ENCODE measurements at regions not wholly inside any gene's neighbourhood (a gene's known extent, or its start where the extent isn't known, plus 50 kb on each side); places are given as distances from the start of the nearest gene placed in this dataset.

DNA sequence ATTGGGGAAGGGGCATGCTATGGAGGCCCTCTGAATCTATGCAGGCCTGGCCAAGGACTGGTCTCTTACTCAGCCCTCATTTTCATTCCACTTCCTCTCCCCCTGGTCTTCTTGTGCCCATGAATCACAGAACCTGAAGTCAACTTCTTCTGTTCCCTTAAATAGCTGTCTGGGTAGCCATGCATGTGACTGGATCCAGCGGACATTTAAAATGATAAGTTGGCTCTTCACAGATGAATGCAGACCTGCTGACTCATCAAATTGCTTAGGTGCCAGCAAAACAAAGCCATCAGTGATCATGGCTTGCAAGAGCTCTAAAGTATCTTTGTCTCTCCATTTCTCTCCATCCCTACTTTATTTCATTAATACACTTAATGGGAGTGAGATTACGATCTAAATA lies 90.1 kb upstream of the CADPS start:
- CTCF ChIA-PET, result no interaction called here
- POLR2A ChIA-PET (ENCODE audit: low non-redundant PET), result no interaction called here
- TF ChIP-seq, protein P1, sequence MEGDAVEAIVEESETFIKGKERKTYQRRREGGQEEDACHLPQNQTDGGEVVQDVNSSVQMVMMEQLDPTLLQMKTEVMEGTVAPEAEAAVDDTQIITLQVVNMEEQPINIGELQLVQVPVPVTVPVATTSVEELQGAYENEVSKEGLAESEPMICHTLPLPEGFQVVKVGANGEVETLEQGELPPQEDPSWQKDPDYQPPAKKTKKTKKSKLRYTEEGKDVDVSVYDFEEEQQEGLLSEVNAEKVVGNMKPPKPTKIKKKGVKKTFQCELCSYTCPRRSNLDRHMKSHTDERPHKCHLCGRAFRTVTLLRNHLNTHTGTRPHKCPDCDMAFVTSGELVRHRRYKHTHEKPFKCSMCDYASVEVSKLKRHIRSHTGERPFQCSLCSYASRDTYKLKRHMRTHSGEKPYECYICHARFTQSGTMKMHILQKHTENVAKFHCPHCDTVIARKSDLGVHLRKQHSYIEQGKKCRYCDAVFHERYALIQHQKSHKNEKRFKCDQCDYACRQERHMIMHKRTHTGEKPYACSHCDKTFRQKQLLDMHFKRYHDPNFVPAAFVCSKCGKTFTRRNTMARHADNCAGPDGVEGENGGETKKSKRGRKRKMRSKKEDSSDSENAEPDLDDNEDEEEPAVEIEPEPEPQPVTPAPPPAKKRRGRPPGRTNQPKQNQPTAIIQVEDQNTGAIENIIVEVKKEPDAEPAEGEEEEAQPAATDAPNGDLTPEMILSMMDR (conservative IDR thresholded peaks at IDR 0.05; ENCODE audit: low read depth), result no peak
- no peak overlapping the region for H3K27ac ChIP-seq
- no peak for DNase-seq (ENCODE audit: low spot score)

DNA sequence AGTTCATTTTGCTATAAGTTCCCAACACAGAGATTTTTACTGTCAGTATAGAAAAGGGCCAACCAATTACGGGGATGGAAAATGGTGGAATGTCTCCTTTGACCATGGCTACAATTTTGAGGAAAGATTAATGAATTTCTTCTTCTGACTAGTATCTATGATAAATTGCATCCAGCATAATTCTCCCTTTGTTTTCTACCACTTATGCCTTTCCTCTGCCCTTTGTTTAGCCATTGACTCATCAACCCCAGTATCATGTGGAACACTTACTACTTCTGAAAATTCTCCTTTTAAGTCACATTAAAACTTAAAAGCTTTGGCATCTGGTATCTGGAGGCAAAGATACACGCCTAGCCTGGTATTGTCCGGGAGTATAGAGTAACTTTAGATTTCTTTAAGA lies 92.9 kb upstream of the CADPS start:
- ChIA-PET POLR2A (ENCODE audit: low non-redundant PET) (no interaction called here), CTCF (no interaction called here)
- no peak for DNase-seq (ENCODE audit: low spot score)
- no peak overlapping the region for H3K27ac ChIP-seq
- TF ChIP-seq, protein P1 (conservative IDR thresholded peaks at IDR 0.05; ENCODE audit: low read depth), result no peak

DNA sequence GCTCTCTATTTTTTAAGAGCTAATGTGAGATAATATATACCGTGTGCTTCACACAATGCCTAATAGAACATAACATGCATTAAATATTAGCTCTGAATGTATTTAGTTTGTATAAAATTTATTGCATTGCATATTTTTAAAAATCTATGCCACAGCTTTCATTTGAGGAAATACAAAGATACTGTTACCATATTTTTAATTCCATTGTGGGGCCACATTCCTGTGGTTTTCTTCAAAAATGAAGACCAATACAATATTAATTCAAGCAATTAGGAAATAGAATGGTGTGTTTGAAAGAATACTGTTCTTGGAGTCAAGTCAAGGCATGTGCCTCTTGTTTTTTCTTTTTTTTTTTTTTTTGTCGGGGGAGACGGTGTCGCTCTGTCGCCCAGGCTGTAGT lies 95.4 kb upstream of the CADPS start:
- POLR2A ChIA-PET (ENCODE audit: low non-redundant PET), result no interaction called here
- CTCF ChIA-PET, result no interaction called here
- DNase-seq (ENCODE audit: low spot score), result no peak
- TF ChIP-seq, protein P1 (conservative IDR thresholded peaks at IDR 0.05; ENCODE audit: low read depth), result no peak
- H3K27ac ChIP-seq, result no peak overlapping the region

DNA sequence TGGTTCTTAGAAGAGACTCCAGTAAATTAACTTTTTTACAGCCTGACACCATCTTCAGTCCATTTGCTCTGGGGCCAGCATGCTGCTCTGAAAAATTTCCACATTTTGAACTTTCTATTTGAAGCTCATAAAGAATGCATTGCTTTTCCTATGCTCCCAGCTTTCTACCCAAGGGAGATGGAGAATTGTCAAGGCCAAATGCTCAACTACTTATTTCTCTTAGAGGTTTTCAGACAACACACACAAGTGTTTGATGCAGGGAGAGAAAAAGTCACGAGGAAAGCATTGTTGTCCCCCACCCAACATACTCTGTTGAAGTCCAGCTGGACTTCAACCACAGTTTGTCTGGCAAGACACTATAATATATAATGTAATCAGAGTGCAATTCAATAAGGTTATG lies 100.3 kb upstream of the CADPS start:
- POLR2A ChIA-PET (ENCODE audit: low non-redundant PET), result no interaction called here

DNA sequence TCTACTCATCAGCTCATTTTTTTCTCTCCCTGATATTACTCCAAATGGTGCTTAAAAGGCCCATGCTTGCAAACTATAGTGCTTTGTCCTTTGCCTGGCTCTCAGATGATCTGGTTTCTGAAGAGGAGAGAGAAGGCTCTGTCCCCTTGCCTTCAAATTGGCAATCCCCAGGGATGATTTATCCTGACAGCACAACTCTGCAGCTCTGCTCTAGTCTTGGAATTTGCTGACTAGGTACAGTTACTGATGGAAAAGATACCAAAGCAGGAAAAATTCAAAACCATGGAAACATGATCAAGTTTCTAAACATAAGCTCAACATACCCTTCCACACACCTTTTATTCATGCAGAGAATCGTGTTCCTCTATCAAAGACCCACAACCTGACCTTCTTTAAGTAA lies 106.7 kb upstream of the CADPS start:
- ChIA-PET POLR2A (ENCODE audit: low non-redundant PET) (no interaction called here), CTCF (no interaction called here)
- H3K27ac ChIP-seq, result no peak overlapping the region
- no peak for DNase-seq (ENCODE audit: low spot score)
- TF ChIP-seq, protein P1 (conservative IDR thresholded peaks at IDR 0.05; ENCODE audit: low read depth), result no peak

More for the DNA sequence above, 100.3 kb upstream of the CADPS start:
- CTCF ChIA-PET, result no interaction called here
- TF ChIP-seq, protein P1 (conservative IDR thresholded peaks at IDR 0.05; ENCODE audit: low read depth), result no peak
- no peak overlapping the region for H3K27ac ChIP-seq
- DNase-seq (ENCODE audit: low spot score), result no peak

DNA sequence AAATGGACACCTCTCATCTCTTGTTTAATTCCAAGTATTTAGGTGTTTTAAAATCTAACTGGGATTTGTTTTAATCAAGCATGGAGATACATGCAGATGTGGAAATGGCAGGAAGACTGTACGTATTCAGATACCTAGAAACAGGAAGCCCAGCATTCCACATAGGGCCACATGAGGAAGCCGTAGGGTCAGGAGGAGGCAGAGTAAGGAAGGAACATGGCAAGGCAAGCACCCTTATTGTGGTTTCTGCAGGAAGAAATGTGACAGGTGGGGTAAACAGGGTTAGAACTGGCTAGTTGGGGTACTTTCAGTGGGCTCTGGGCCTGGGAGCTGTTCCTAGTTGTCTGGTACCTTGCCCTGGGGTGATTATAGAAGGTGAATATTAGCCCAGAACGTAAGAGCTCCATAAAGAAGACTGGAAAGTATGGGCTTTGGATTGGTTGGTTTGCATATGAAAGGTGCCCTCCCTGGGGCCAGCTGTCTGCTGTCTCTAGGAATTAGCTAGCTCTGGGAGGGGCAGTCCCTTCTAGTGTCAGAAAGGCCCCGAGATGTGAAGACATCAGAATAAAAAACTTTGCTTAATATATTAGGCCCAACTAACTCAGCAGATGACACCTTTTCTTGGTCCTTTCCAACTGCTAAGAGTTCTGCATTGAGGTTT lies 107.7 kb upstream of the CADPS start:
- CTCF ChIA-PET, result no interaction called here
- TF ChIP-seq, protein P1 (conservative IDR thresholded peaks at IDR 0.05; ENCODE audit: low read depth), result no peak

More for the DNA sequence above, 107.7 kb upstream of the CADPS start:
- DNase-seq (ENCODE audit: low spot score), result no peak
- no peak overlapping the region for H3K27ac ChIP-seq
- POLR2A ChIA-PET (ENCODE audit: low non-redundant PET), result no interaction called here

Measured in RWPE1 (cell line).